GM19099 (cell line): ENCODE measurements at regions not wholly inside any gene's neighbourhood (a gene's known extent, or its start where the extent isn't known, plus 50 kb on each side); places are given as distances from the start of the nearest gene placed in this dataset.

Experiments used
- POLR2A ChIP-seq: IDR thresholded peaks from 3 replicates; pipeline ENCODE4 v1.6.1; 2011; ENCODE audit warnings: low read depth; ENCODE audit not compliant: insufficient read length; ENCODE audit errors: extremely low read depth

DNA sequence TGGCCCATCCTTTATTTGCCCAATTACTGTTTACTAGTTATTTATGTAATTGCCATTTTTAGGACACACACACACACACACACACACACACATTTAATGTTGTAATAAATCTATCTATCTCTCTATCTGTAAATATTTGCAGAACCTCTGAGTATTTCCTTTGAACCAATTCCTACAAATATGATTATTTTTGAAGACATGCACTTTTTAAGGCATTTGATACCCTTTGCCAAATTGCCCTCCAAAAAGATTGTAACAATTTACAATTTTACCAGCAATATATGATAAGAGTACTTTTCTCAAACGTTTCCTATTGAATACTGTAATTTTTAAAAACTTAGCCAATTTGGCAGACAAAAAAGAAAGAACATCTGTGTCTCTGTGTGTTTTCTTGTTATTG lies 143.8 kb upstream of the FOXF1 start:
- no peak for TF ChIP-seq POLR2A

DNA sequence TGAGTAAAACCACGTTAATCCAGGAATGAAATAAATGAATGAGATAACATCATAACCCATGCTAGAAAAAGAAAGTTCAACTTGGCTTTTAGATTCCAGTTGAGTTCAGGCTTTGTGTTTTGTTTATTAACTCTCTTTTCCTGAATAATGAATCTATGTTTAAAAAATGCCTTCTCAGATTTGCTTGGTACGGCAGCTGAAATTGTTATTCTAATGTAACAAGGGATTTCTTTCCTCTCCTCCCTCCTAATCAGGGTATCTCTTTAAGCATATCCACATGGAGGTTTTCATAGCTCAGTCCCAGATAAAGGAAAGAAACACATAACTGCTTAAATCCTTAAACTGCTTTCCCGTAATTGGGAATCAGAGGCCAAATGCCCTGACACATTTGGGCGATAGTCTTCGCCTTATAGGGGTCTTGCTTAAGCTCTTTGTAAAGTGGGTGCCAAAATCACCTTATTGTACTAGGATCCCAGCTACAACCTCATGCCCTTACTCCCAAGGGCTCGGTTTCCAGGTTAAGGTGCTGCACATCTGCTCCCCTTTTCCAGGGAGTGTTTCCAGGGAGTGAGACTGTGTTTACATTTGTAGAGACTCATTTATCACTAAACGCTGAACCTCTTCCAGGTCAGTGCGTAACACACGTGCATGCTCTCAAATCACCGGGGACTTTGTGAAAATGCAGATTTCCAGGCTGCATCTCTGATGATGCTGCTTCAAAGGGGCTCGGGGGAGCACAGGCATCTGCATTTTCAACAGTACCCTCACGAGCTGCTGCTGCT lies 142.8 kb upstream of the FOXF1 start:
- no peak for TF ChIP-seq POLR2A

- TF ChIP-seq POLR2A = no peak
Observed at GRCh38 chr16:86368261-86368660, 142.1 kb upstream of the FOXF1 start.

DNA sequence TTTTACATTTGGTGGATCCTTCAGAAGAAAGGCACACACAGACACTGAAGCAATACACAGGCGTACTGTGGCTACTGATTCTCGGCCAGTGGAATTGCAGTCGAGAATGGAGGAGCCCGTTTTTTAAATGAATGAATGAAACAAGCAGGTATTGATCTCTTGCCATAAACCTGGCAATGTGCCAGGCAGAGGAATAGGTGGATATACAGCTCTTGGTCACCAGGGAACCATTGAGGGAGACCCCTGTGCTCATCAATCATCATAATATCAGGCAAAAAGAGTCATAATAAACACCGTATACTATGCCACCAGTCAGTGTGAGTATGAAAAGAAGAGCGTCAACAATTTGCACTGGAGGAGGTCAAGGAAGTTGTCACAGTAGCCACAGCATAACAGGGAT lies 140.3 kb upstream of the FOXF1 start:
- no peak for TF ChIP-seq POLR2A

- TF ChIP-seq POLR2A = no peak
Observed at GRCh38 chr16:86371083-86371803, 139.1 kb upstream of the FOXF1 start.

GRCh38 chr16:86372193-86372592 lies 138.1 kb upstream of the FOXF1 start:
- no peak for TF ChIP-seq POLR2A

DNA sequence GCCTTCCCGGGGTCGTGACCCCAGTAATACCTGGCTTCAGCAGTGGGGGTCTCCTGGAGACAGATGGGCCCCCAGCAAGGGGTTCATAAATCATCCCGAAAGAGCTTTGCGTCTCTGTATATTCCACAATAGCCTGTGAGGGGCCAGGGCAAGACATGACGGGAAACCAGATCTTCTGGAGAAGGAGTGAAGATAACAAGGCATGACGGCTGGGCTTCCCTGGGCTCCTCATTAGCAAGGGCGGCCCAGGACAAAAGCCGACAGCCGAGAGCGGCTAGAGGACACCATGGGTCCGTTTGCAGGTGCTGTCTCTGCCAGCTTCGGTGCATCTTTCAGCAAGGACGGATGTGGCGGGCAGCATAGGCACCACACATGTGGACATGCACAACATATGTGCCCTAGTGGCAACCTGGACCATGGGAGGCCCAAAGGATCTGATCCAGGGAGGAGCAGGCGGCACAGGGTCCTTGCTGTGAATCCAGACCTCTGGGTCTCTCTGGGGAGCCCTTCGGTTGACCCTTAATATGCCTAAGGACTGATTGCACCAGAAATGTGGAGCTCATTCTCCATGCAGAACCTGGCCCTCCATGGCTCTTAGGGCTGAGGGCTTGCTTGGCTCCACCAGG lies 136.9 kb upstream of the FOXF1 start:
- no peak for TF ChIP-seq POLR2A

DNA sequence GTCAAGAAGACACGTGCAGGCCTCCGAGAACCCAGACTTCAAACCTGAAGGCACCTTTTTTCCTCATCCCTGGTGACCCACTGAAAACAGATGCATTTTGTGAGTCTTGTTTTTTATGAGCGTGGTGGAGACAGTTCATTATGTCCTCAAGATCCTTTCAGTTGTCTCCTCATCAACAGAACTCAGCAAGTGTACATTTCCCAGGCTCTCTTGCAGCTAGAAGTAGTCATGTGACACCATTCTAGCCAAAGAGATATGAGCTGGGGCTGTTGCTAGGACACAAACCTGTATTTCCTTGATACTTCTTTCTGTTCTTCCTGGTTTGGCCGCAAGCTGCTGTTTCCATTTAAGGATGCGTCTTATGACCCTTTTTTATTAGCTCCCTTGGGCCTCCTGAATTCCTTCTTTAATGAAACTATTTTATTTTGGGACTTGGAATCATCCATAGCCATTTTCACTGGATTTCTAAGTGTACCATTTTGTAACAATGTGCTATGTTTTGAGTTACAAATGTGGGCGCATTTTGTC lies 135.7 kb upstream of the FOXF1 start:
- no peak for TF ChIP-seq POLR2A

GRCh38 chr16:86375364-86375763 lies 135.0 kb upstream of the FOXF1 start:
- no peak for TF ChIP-seq POLR2A

GRCh38 chr16:86375851-86376250 lies 134.5 kb upstream of the FOXF1 start:
- no peak for TF ChIP-seq POLR2A

DNA sequence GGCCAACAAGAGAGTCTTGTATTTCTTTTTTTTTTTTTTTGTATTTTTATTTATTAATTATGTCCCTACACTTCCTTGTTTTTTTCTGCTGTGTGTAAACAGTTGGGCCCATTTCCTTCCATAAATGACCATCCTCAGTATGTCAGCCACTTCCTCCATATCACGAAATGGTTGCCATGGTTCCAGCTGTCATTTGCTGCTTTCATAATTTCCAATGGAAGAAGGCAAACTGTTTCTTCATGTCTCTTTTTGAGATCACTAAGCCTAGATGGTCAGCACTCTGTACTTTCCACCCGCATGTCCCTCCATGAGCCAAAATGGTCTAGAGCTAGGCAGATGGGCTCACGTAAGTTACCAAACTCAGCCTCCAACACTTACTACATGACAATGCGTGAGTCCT lies 133.5 kb upstream of the FOXF1 start:
- no peak for TF ChIP-seq POLR2A

- no peak for TF ChIP-seq POLR2A
Observed at GRCh38 chr16:86377251-86378022, 132.9 kb upstream of the FOXF1 start.

DNA sequence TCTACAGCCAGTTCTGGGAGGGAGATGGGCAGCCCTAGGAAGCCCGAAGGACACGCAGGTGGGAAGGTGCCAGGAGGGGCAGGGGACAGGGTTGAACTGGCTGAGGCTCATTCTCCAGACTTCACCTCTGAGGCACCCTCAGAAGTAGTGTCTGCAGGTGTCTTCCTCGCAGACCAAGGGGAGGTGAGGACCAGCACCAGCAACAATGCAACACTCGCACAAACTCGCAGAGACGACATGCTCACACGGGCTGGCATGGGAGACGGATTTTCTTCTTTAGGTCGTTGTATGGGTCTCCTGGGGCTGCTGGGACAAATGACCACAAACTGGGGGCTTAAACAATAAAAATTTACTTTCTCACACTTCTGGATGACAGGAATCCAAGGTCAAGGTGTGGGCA lies 132.2 kb upstream of the FOXF1 start:
- TF ChIP-seq POLR2A = no peak

DNA sequence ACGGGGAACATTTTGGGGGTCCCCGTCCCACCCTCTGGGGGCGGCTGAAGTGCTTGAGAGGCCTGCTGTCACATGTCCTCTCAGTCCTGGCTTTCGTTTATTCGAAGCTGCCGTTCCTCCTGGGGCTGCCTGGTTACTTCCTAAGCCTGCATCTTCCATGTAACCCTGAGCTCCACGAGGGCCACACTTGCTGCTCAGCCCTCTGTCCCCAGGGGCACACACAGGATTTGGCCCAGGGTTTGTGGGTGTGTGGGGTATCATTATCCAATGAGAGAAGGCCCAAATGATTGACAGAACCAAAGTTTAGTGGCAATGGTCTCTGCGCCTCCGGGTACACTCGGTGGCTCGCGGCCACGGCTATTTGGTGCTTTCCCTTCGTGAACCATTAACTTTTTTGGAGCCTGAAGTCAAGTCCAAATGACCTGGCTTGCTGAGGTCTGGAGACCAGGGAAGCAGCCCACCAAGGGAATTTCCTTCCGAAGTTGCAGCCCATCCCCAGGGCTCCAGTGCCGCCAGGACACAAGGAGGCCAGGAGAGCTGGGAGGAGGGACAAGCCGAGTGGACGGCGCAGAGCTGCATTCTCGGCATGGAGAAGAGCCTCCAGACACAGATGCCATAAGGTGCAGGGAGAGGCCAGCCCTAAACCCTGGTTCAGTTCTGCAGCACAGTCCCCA lies 131.4 kb upstream of the FOXF1 start:
- TF ChIP-seq POLR2A = no peak

DNA sequence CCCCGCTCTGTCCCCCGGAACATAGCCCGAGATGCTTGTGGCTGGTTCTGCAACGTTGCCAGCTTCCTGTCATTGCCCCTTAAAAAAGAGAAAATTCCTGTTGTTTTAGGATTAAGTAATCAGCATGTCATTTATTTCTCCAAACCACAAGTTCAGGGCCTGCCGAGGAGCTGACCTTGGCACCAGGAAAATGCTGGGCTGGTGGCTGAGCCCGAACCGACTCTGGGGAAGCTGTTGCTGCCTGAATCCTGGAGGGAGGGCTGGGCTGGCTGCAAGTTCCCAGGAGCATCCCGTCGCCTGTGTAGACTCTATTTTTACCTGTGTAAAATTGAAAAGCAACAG lies 130.9 kb upstream of the FOXF1 start:
- TF ChIP-seq POLR2A = no peak

- TF ChIP-seq POLR2A = no peak
Observed at GRCh38 chr16:86380030-86380429, 130.3 kb upstream of the FOXF1 start.
